NB4 (cell line): ENCODE measurements at regions not wholly inside any gene's neighbourhood (a gene's known extent, or its start where the extent isn't known, plus 50 kb on each side); places are given as distances from the start of the nearest gene placed in this dataset.

Source experiments
- MYC ChIP-seq: IDR thresholded peaks from 2 replicates; pipeline ENCODE4 v1.6.1; 2011; ENCODE audit warnings: low read depth, low read length
- POLR2A ChIP-seq: IDR thresholded peaks from 2 replicates; pipeline ENCODE4 v1.6.1; 2011; ENCODE audit warnings: mild to moderate bottlenecking; ENCODE audit not compliant: insufficient read length; ENCODE audit errors: extremely low read depth
- TF ChIP-seq, protein P1 (sequence below): IDR thresholded peaks from one replicate; pipeline ENCODE4 v1.5.1; 2012; ENCODE audit warnings: low read depth, low read length

- TF ChIP-seq, protein P1, sequence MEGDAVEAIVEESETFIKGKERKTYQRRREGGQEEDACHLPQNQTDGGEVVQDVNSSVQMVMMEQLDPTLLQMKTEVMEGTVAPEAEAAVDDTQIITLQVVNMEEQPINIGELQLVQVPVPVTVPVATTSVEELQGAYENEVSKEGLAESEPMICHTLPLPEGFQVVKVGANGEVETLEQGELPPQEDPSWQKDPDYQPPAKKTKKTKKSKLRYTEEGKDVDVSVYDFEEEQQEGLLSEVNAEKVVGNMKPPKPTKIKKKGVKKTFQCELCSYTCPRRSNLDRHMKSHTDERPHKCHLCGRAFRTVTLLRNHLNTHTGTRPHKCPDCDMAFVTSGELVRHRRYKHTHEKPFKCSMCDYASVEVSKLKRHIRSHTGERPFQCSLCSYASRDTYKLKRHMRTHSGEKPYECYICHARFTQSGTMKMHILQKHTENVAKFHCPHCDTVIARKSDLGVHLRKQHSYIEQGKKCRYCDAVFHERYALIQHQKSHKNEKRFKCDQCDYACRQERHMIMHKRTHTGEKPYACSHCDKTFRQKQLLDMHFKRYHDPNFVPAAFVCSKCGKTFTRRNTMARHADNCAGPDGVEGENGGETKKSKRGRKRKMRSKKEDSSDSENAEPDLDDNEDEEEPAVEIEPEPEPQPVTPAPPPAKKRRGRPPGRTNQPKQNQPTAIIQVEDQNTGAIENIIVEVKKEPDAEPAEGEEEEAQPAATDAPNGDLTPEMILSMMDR = no peak
- TF ChIP-seq MYC (no peak), POLR2A (no peak)
Observed at GRCh38 chr14:62003701-62004100, 241.5 kb downstream of the SNAPC1 start.
